Body of pancreas (tissue), 4 donors: ENCODE measurements at regions not wholly inside any gene's neighbourhood (a gene's known extent, or its start where the extent isn't known, plus 50 kb on each side); places are given as distances from the start of the nearest gene placed in this dataset.

Experiments used
- ATAC-seq: fragments of 150-250 bp; one replicate; pipeline ENCODE4 v1.9.1; 2016
- DNase-seq, 4 donors: peaks; one replicate each; pipeline ENCODE4 v3.0.0-alpha.2; 2019
- H3K27ac ChIP-seq, 4 donors: fragments of 200-600 bp; sonication (generic); 1 replicate in 3 of 4; 2 replicates in 1 of 4; pipeline versions ENCODE4 v1.5.1 to v1.6.1; 2016 to 2019; ENCODE audit warnings: mild to moderate bottlenecking in 1 of 4, mixed read lengths in 1 of 4, moderate library complexity in 1 of 4
- H3K27me3 ChIP-seq, 2 donors: fragments of 200-600 bp; sonication (generic); one replicate each; pipeline ENCODE4 v1.6.0; 2016; ENCODE audit warnings: mild to moderate bottlenecking in 1 of 2
- H3K36me3 ChIP-seq, 2 donors: fragments of 200-600 bp; sonication (generic); replicated peaks in 1 of 2; 2 replicates each; pipeline ENCODE4 v1.5.1; 2016; ENCODE audit warnings: low read depth in 2 of 2; ENCODE audit not compliant: insufficient read depth in 1 of 2
- H3K4me1 ChIP-seq: fragments of 200-600 bp; sonication (generic); one replicate; pipeline ENCODE4 v1.6.0; 2016
- H3K4me3 ChIP-seq, 2 donors: fragments of 200-600 bp; sonication (generic); 1 replicate in 1 of 2; 2 replicates in 1 of 2; pipeline ENCODE4 v1.5.1; 2016 to 2019
- H3K9me3 ChIP-seq, 3 donors: fragments of 200-600 bp; sonication (generic); 1 replicate in 2 of 3; 2 replicates in 1 of 3; pipeline ENCODE4 v1.5.1; 2016
- CTCF ChIP-seq, 7 experiments: fragments of 450-650 bp in 4 of 7; fragments of 200-600 bp in 3 of 7; sonication (generic) in 3 of 7; IDR thresholded peaks; one replicate each; pipeline ENCODE4 v1.5.1; 2016 to 2019; ENCODE audit warnings: antibody characterized with exemption in 7 of 7
- POLR2A ChIP-seq, 3 donors: fragments of 450-650 bp; IDR thresholded peaks; one replicate each; pipeline ENCODE4 v1.6.1; 2016; ENCODE audit warnings: antibody characterized with exemption in 3 of 3, mild to moderate bottlenecking in 2 of 3
- WGBS, 2 donors: methylation state at CpG; one replicate each; pipeline ENCODE4 v1.1.5; 2017; 5-methylcytosine and 5-hydroxymethylcytosine counted together
- intact Hi-C: fragments of 100-400 bp; cut with DNase I; formaldehyde crosslinking; loops from one replicate; pipeline ENCODE4 v1.15.1; 2023

GRCh38 chr3:168514252-168514651 lies 418.5 kb upstream of the GOLIM4 start:
- Histone ChIP-seq H3K36me3 (no peaks in the 10 kb centered on the region), H3K27me3 (no peaks in the 10 kb centered on the region), H3K9me3 (no peaks in the 10 kb centered on the region), H3K4me1 (no peaks in the 10 kb centered on the region), H3K4me3 (no peak overlapping the region), H3K27ac (no peak overlapping the region)
- ATAC-seq (no peak), DNase-seq (no peak)
- TF ChIP-seq CTCF (IDR thresholded peaks at IDR 0.05) (no peak), POLR2A (IDR thresholded peaks at IDR 0.05) (no peak)
- intact Hi-C loops: no loop called here

- no peak for ATAC-seq
- intact Hi-C loops: no loop called here
- no peaks in the 10 kb centered on the region for H3K27me3 ChIP-seq
These were observed 417.1 kb upstream of the GOLIM4 start for GRCh38 chr3:168512802-168513201.

GRCh38 chr3:168511428-168512014 lies 415.8 kb upstream of the GOLIM4 start:
- WGBS, 2 donors: 57 to 60% methylated on average over 3 of the region's 3 CpGs
- ATAC-seq: no peak
- intact Hi-C loops: no loop called here

More at GRCh38 chr3:168512802-168513201, 417.1 kb upstream of the GOLIM4 start:
- TF ChIP-seq POLR2A (IDR thresholded peaks at IDR 0.05) (no peak), CTCF (IDR thresholded peaks at IDR 0.05) (no peak)
- no peaks in the 10 kb centered on the region for H3K4me1 ChIP-seq
- H3K9me3 ChIP-seq: no peaks in the 10 kb centered on the region
- 58 to 59% methylated on average over 1 of the region's 1 CpG for WGBS, 2 donors
- H3K27ac ChIP-seq: no peak overlapping the region
- DNase-seq: no peak
- no peak overlapping the region for H3K4me3 ChIP-seq
- no peaks in the 10 kb centered on the region for H3K36me3 ChIP-seq

GRCh38 chr3:168506589-168506988 lies 410.9 kb upstream of the GOLIM4 start:
- no peaks in the 10 kb centered on the region for H3K27me3 ChIP-seq
- TF ChIP-seq CTCF (IDR thresholded peaks at IDR 0.05) (no peak), POLR2A (IDR thresholded peaks at IDR 0.05) (no peak)
- ATAC-seq: no peak
- DNase-seq: no peak
- intact Hi-C loops: no loop called here
- 29 to 33% methylated on average over 1 of the region's 1 CpG for WGBS, 2 donors
- no peak overlapping the region for H3K4me3 ChIP-seq
- no peaks in the 10 kb centered on the region for H3K36me3 ChIP-seq
- no peaks in the 10 kb centered on the region for H3K9me3 ChIP-seq
- no peaks in the 10 kb centered on the region for H3K4me1 ChIP-seq
- no peak overlapping the region for H3K27ac ChIP-seq

More at GRCh38 chr3:168511428-168512014, 415.8 kb upstream of the GOLIM4 start:
- Histone ChIP-seq H3K9me3 (no peaks in the 10 kb centered on the region), H3K4me1 (no peaks in the 10 kb centered on the region), H3K4me3 (no peak overlapping the region), H3K27ac (no peak overlapping the region), H3K27me3 (no peaks in the 10 kb centered on the region), H3K36me3 (no peaks in the 10 kb centered on the region)
- TF ChIP-seq POLR2A (IDR thresholded peaks at IDR 0.05) (no peak), CTCF (IDR thresholded peaks at IDR 0.05) (peak in 6 of 7 experiments; percentile 18 to 45 (median 37))
- no peak for DNase-seq

GRCh38 chr3:168501570-168501969 lies 405.8 kb upstream of the GOLIM4 start:
- Histone ChIP-seq H3K4me1 (no peaks in the 10 kb centered on the region), H3K9me3 (no peaks in the 10 kb centered on the region), H3K27me3 (no peaks in the 10 kb centered on the region), H3K27ac (no peak overlapping the region), H3K4me3 (no peak overlapping the region), H3K36me3 (no peaks in the 10 kb centered on the region)
- intact Hi-C loops: no loop called here
- no peak for TF ChIP-seq POLR2A (IDR thresholded peaks at IDR 0.05)
- no peak for TF ChIP-seq CTCF (IDR thresholded peaks at IDR 0.05)
- ATAC-seq: no peak
- no peak for DNase-seq
- 65 to 77% methylated on average over 1 of the region's 1 CpG for WGBS, 2 donors
